WTC11 (cell line): ENCODE measurements at regions not wholly inside any gene's neighbourhood (a gene's known extent, or its start where the extent isn't known, plus 50 kb on each side); places are given as distances from the start of the nearest gene placed in this dataset.

Experiments
- AFF4 ChIP-seq: sonication (generic); formaldehyde crosslinking; IDR thresholded peaks from 2 replicates; pipeline ENCODE4 v1.8.1; 2023; ENCODE audit warnings: mild to moderate bottlenecking, missing genetic modification reagents, borderline replicate concordance
- E2F1 ChIP-seq: sonication (generic); formaldehyde crosslinking; IDR thresholded peaks from 2 replicates; pipeline ENCODE4 v1.8.0; 2022; ENCODE audit warnings: mild to moderate bottlenecking, missing genetic modification reagents
- IRF1 ChIP-seq: sonication (generic); formaldehyde crosslinking; IDR thresholded peaks from 2 replicates; pipeline ENCODE4 v1.8.0; 2023; ENCODE audit warnings: missing genetic modification reagents
- MLX ChIP-seq: sonication (generic); formaldehyde crosslinking; IDR thresholded peaks from 2 replicates; pipeline ENCODE4 v1.8.1; 2023; ENCODE audit warnings: mild to moderate bottlenecking, missing genetic modification reagents, moderate library complexity
- NR2C2 ChIP-seq: sonication (generic); formaldehyde crosslinking; IDR thresholded peaks from 2 replicates; pipeline ENCODE4 v1.8.0; 2022; ENCODE audit warnings: mild to moderate bottlenecking, missing genetic modification reagents
- RELA ChIP-seq: sonication (generic); formaldehyde crosslinking; IDR thresholded peaks from 2 replicates; pipeline ENCODE4 v1.8.1; 2022; ENCODE audit warnings: missing genetic modification reagents, mild to moderate bottlenecking, borderline replicate concordance
- SMAD3 ChIP-seq: sonication (generic); formaldehyde crosslinking; IDR thresholded peaks from 2 replicates; pipeline ENCODE4 v1.8.0; 2022; ENCODE audit warnings: missing genetic modification reagents, mild to moderate bottlenecking, borderline replicate concordance
- ZNF232 ChIP-seq: sonication (generic); formaldehyde crosslinking; IDR thresholded peaks from 2 replicates; pipeline ENCODE4 v1.8.0; 2022; ENCODE audit warnings: mild to moderate bottlenecking, missing genetic modification reagents
- TF ChIP-seq, protein P1 (sequence below): fragments of 200-600 bp; IDR thresholded peaks from 2 replicates; pipeline ENCODE4 v1.8.0; 2022; ENCODE audit warnings: antibody characterized with exemption
- TF ChIP-seq, protein P2 (sequence below): sonication (generic); formaldehyde crosslinking; IDR thresholded peaks from 2 replicates; pipeline ENCODE4 v1.8.1; 2023; ENCODE audit warnings: mild to moderate bottlenecking, missing genetic modification reagents, moderate library complexity
- TF ChIP-seq, protein P3 (sequence below): fragments of 250-450 bp; sonication (Bioruptor Pico); IDR thresholded peaks from 2 replicates; pipeline ENCODE4 v1.9.0; 2021; ENCODE audit warnings: mild to moderate bottlenecking

DNA sequence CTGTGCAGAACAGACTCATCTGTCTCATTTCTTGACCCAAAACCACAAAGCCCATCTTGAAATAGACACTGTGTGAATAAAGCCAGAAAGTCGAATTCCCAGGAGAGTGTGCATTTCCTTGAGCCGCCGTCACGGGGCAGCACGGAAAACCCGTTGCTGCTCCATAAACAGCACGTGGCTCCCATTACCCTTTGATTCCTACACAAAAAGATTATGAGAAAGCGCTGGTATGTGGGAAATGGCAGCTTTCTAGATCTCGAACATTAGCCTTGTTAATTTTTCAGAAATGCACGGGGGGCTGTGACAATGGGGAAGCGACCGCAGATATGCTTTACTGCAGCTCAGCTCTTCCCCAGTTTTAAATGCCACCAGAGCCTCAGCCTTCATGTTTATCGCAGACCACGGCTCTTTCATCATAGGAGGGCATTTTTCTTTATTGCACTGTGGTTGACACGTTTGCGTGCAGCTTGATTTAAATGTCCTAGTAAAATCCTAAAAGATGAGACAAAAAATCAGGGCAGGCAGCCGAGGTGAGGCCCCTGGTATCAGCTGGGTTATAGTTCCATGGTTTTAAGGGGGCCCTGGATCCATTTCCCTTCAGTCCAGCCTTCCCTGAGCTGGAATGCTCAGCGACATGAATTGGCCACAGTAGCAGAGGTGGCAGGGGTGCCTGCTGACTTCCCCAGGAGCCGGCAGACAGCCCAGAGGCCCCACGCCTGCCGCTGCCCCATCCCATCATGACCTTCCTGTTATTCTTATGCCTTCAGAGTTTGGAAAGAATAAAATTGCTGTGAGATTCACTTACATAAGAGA is 249.3 kb downstream of the NDUFA10 start:
- TF ChIP-seq, protein P1, sequence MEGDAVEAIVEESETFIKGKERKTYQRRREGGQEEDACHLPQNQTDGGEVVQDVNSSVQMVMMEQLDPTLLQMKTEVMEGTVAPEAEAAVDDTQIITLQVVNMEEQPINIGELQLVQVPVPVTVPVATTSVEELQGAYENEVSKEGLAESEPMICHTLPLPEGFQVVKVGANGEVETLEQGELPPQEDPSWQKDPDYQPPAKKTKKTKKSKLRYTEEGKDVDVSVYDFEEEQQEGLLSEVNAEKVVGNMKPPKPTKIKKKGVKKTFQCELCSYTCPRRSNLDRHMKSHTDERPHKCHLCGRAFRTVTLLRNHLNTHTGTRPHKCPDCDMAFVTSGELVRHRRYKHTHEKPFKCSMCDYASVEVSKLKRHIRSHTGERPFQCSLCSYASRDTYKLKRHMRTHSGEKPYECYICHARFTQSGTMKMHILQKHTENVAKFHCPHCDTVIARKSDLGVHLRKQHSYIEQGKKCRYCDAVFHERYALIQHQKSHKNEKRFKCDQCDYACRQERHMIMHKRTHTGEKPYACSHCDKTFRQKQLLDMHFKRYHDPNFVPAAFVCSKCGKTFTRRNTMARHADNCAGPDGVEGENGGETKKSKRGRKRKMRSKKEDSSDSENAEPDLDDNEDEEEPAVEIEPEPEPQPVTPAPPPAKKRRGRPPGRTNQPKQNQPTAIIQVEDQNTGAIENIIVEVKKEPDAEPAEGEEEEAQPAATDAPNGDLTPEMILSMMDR, result no peak
- TF ChIP-seq, protein P2, sequence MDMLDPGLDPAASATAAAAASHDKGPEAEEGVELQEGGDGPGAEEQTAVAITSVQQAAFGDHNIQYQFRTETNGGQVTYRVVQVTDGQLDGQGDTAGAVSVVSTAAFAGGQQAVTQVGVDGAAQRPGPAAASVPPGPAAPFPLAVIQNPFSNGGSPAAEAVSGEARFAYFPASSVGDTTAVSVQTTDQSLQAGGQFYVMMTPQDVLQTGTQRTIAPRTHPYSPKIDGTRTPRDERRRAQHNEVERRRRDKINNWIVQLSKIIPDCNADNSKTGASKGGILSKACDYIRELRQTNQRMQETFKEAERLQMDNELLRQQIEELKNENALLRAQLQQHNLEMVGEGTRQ (CRISPR knock-in tag), result no peak
- TF ChIP-seq E2F1 (CRISPR knock-in tag), result no peak
- TF ChIP-seq MLX (CRISPR knock-in tag), result no peak
- no peak for TF ChIP-seq AFF4 (CRISPR knock-in tag)
- no peak for TF ChIP-seq RELA (CRISPR knock-in tag)
- TF ChIP-seq, protein P3, sequence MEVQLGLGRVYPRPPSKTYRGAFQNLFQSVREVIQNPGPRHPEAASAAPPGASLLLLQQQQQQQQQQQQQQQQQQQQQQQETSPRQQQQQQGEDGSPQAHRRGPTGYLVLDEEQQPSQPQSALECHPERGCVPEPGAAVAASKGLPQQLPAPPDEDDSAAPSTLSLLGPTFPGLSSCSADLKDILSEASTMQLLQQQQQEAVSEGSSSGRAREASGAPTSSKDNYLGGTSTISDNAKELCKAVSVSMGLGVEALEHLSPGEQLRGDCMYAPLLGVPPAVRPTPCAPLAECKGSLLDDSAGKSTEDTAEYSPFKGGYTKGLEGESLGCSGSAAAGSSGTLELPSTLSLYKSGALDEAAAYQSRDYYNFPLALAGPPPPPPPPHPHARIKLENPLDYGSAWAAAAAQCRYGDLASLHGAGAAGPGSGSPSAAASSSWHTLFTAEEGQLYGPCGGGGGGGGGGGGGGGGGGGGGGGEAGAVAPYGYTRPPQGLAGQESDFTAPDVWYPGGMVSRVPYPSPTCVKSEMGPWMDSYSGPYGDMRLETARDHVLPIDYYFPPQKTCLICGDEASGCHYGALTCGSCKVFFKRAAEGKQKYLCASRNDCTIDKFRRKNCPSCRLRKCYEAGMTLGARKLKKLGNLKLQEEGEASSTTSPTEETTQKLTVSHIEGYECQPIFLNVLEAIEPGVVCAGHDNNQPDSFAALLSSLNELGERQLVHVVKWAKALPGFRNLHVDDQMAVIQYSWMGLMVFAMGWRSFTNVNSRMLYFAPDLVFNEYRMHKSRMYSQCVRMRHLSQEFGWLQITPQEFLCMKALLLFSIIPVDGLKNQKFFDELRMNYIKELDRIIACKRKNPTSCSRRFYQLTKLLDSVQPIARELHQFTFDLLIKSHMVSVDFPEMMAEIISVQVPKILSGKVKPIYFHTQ (CRISPR knock-in tag), result no peak
- TF ChIP-seq IRF1 (CRISPR knock-in tag), result no peak
- TF ChIP-seq ZNF232 (CRISPR knock-in tag), result no peak
- no peak for TF ChIP-seq SMAD3 (CRISPR knock-in tag)
- TF ChIP-seq NR2C2, result no peak
